Gastroesophageal sphincter (tissue), 4 donors: ENCODE measurements at regions not wholly inside any gene's neighbourhood (a gene's known extent, or its start where the extent isn't known, plus 50 kb on each side); places are given as distances from the start of the nearest gene placed in this dataset.

Source experiments
- ATAC-seq: fragments of 150-250 bp; one replicate; pipeline ENCODE4 v1.9.1; 2016; ENCODE audit warnings: mild to moderate bottlenecking, moderate library complexity
- H3K27ac ChIP-seq, 4 donors: fragments of 200-600 bp; sonication (generic) in 3 of 4; 1 replicate in 3 of 4; 2 replicates in 1 of 4; pipeline ENCODE4 v1.5.1; 2016 to 2019
- H3K27me3 ChIP-seq: fragments of 200-600 bp; sonication (generic); one replicate; pipeline ENCODE4 v1.5.1; 2019
- H3K36me3 ChIP-seq, 2 donors: fragments of 200-600 bp; sonication (generic); one replicate each; pipeline ENCODE4 v1.5.1; 2019; ENCODE audit warnings: control low read depth in 1 of 2
- H3K4me1 ChIP-seq, 3 donors: fragments of 200-600 bp; sonication (generic); 1 replicate in 2 of 3; 2 replicates in 1 of 3; pipeline ENCODE4 v1.5.1; 2016 to 2019; ENCODE audit warnings: control low read depth in 2 of 3
- H3K4me3 ChIP-seq, 2 donors: fragments of 200-600 bp; sonication (generic); one replicate each; pipeline ENCODE4 v1.5.1; 2019; ENCODE audit warnings: mild to moderate bottlenecking in 1 of 2, moderate library complexity in 1 of 2
- H3K9me3 ChIP-seq, 3 donors: fragments of 200-600 bp; sonication (generic); one replicate each; pipeline ENCODE4 v1.5.1; 2017 to 2019; ENCODE audit warnings: control low read depth in 2 of 3
- CTCF ChIP-seq, 4 experiments: fragments of 200-600 bp in 2 of 4; fragments of 450-650 bp in 2 of 4; sonication (generic) in 1 of 4; IDR thresholded peaks; one replicate each; pipeline ENCODE4 v1.5.1; 2017 to 2019; ENCODE audit warnings: antibody characterized with exemption in 4 of 4, mild to moderate bottlenecking in 2 of 4, moderate library complexity in 2 of 4
- EP300 ChIP-seq: sonication (generic); formaldehyde crosslinking; IDR thresholded peaks from one replicate; pipeline ENCODE4 v1.6.1; 2017; ENCODE audit warnings: antibody characterized with exemption, mild to moderate bottlenecking
- POLR2A ChIP-seq, 2 donors: fragments of 450-650 bp; IDR thresholded peaks; one replicate each; pipeline ENCODE4 v1.6.1; 2017; ENCODE audit warnings: antibody characterized with exemption in 2 of 2, mild to moderate bottlenecking in 2 of 2, moderate library complexity in 1 of 2
- POLR2AphosphoS5 ChIP-seq: sonication (generic); formaldehyde crosslinking; IDR thresholded peaks from one replicate; pipeline ENCODE4 v1.6.1; 2017; ENCODE audit warnings: antibody characterized with exemption
- WGBS, 2 donors: methylation state at CpG; one replicate each; pipeline ENCODE4 v1.1.5; 2018; ENCODE audit warnings: low coverage in 1 of 2; 5-methylcytosine and 5-hydroxymethylcytosine counted together

- H3K4me3 ChIP-seq, result peak overlapping the region in 1 of 2 donors; percentile 12
Observed at GRCh38 chr9:546797-547223, 294.7 kb upstream of the DMRT1 start.

GRCh38 chr9:547314-547713, 294.2 kb upstream of the DMRT1 start:
- 28 to 50% methylated on average over 2 to 5 of the region's 5 CpGs for WGBS, 2 donors

More at GRCh38 chr9:546797-547223, 294.7 kb upstream of the DMRT1 start:
- 5 to 13% methylated on average over 3 of the region's 3 CpGs for WGBS, 2 donors
- no peak for TF ChIP-seq EP300
- no peak for TF ChIP-seq POLR2A (IDR thresholded peaks at IDR 0.05)
- TF ChIP-seq POLR2AphosphoS5, result peak; percentile 51
- TF ChIP-seq CTCF (IDR thresholded peaks at IDR 0.05), result peak in 3 of 4 experiments; percentile 27 to 62 (median 32)
- Histone ChIP-seq H3K4me1 (peaks cover 7 to 37% (median 9%) of the 10 kb centered on the region in 3 donors), H3K27me3 (no peaks in the 10 kb centered on the region), H3K9me3 (no peaks in the 10 kb centered on the region), H3K27ac (peak overlapping the region in 3 of 4 donors; percentile 36 to 69 (median 38)), H3K36me3 (no peaks in the 10 kb centered on the region)
- peak; percentile 72 for ATAC-seq

GRCh38 chr9:549455-549997, 292.0 kb upstream of the DMRT1 start:
- no peak overlapping the region for H3K27ac ChIP-seq
- 66 to 80% methylated on average over 4 of the region's 12 CpGs for WGBS, 2 donors
- H3K4me3 ChIP-seq, result no peak overlapping the region
- no peak for TF ChIP-seq POLR2AphosphoS5
- TF ChIP-seq CTCF (IDR thresholded peaks at IDR 0.05), result no peak
- no peak for TF ChIP-seq POLR2A (IDR thresholded peaks at IDR 0.05)
- TF ChIP-seq EP300, result no peak
- no peak for ATAC-seq
- no peaks in the 10 kb centered on the region for H3K36me3 ChIP-seq
- H3K27me3 ChIP-seq, result no peaks in the 10 kb centered on the region
- H3K4me1 ChIP-seq, result peaks cover 9 to 49% (median 11%) of the 10 kb centered on the region in 3 donors
- H3K9me3 ChIP-seq, result no peaks in the 10 kb centered on the region

More at GRCh38 chr9:547314-547713, 294.2 kb upstream of the DMRT1 start:
- no peak for TF ChIP-seq CTCF (IDR thresholded peaks at IDR 0.05)
- TF ChIP-seq POLR2A (IDR thresholded peaks at IDR 0.05), result no peak
- TF ChIP-seq POLR2AphosphoS5, result no peak
- TF ChIP-seq EP300, result no peak
- Histone ChIP-seq H3K36me3 (no peaks in the 10 kb centered on the region), H3K4me1 (peaks cover 7 to 41% (median 9%) of the 10 kb centered on the region in 3 donors), H3K27ac (peak overlapping the region in 3 of 4 donors; percentile 36 to 69 (median 38)), H3K27me3 (no peaks in the 10 kb centered on the region), H3K4me3 (peak overlapping the region in 1 of 2 donors; percentile 12), H3K9me3 (no peaks in the 10 kb centered on the region)
- no peak for ATAC-seq

GRCh38 chr9:550333-550732, 291.2 kb upstream of the DMRT1 start:
- no peak for ATAC-seq
- no peak overlapping the region for H3K27ac ChIP-seq
- WGBS, 2 donors, result 91 to 95% methylated on average over 6 of the region's 8 CpGs
- no peak overlapping the region for H3K4me3 ChIP-seq
- H3K36me3 ChIP-seq, result no peaks in the 10 kb centered on the region
- H3K27me3 ChIP-seq, result no peaks in the 10 kb centered on the region
- peaks cover 9 to 42% (median 11%) of the 10 kb centered on the region in 3 donors for H3K4me1 ChIP-seq
- TF ChIP-seq POLR2A (IDR thresholded peaks at IDR 0.05) (no peak), CTCF (IDR thresholded peaks at IDR 0.05) (no peak), EP300 (no peak), POLR2AphosphoS5 (no peak)
- H3K9me3 ChIP-seq, result no peaks in the 10 kb centered on the region
